ENCODE measurements at regions not wholly inside any gene's neighbourhood (a gene's known extent, or its start where the extent isn't known, plus 50 kb on each side); places are given as distances from the start of the nearest gene placed in this dataset.

DNA sequence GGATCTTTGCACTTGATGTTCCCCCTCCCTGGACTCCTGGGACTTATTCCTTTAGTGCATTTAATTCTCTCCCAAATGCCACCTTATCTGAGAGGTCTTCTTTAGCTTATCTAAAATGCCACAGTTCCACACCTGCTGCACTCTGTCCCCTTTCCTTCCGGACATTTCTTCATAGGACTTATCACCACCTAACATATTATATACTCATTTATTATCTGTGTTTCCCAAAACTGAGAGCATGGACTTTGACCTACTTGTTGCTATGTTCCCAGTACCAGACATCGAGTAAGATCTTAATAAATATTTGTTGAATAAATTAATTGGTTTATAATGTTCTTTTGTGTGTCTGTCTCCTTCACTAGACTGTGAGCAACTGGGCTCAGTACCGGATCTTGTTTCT lies 585.3 kb downstream of the INSC start (continued):
- TF ChIP-seq ZNF639 (CRISPR knock-in tag; conservative IDR thresholded peaks at IDR 0.05 in 1 of 2, IDR thresholded peaks at IDR 0.05 in 1 of 2): no peak
- no peak for TF ChIP-seq MEIS2 (IDR thresholded peaks at IDR 0.05; ENCODE audit: partially characterized antibody)
- TF ChIP-seq ZNF785 (CRISPR knock-in tag; IDR thresholded peaks at IDR 0.05): no peak
- peak; percentile 38; the same call in 1 of the 2 replicates for TF ChIP-seq KLF16 (IDR thresholded peaks at IDR 0.05)
- TF ChIP-seq ZNF280A (IDR thresholded peaks at IDR 0.05; ENCODE audit: low read depth, partially characterized antibody): no peak
- no peak for TF ChIP-seq CHD4 (IDR thresholded peaks at IDR 0.05; ENCODE audit: insufficient read depth, insufficient replicate concordance, low read depth, low read length, poor library complexity, severe bottlenecking)
- TF ChIP-seq POLR2AphosphoS5 (IDR thresholded peaks at IDR 0.05; ENCODE audit: control insufficient read depth, insufficient read depth, low read depth, low read length): peak; percentile 61; the same call in 1 of the 2 replicates
- TF ChIP-seq ATF4 (CRISPR knock-in tag; IDR thresholded peaks at IDR 0.05): no peak
- no peak for TF ChIP-seq MAFG (tag; conservative IDR thresholded peaks at IDR 0.05)
- TF ChIP-seq ZBTB43 (CRISPR knock-in tag; IDR thresholded peaks at IDR 0.05): no peak
- TF ChIP-seq TSHZ1 (CRISPR knock-in tag; IDR thresholded peaks at IDR 0.05): no peak
- TF ChIP-seq, protein P1, sequence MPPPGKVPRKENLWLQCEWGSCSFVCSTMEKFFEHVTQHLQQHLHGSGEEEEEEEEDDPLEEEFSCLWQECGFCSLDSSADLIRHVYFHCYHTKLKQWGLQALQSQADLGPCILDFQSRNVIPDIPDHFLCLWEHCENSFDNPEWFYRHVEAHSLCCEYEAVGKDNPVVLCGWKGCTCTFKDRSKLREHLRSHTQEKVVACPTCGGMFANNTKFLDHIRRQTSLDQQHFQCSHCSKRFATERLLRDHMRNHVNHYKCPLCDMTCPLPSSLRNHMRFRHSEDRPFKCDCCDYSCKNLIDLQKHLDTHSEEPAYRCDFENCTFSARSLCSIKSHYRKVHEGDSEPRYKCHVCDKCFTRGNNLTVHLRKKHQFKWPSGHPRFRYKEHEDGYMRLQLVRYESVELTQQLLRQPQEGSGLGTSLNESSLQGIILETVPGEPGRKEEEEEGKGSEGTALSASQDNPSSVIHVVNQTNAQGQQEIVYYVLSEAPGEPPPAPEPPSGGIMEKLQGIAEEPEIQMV (tag; conservative IDR thresholded peaks at IDR 0.05; ENCODE audit: low read depth): no peak
- TF ChIP-seq, protein P2, sequence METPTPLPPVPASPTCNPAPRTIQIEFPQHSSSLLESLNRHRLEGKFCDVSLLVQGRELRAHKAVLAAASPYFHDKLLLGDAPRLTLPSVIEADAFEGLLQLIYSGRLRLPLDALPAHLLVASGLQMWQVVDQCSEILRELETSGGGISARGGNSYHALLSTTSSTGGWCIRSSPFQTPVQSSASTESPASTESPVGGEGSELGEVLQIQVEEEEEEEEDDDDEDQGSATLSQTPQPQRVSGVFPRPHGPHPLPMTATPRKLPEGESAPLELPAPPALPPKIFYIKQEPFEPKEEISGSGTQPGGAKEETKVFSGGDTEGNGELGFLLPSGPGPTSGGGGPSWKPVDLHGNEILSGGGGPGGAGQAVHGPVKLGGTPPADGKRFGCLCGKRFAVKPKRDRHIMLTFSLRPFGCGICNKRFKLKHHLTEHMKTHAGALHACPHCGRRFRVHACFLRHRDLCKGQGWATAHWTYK (CRISPR knock-in tag; IDR thresholded peaks at IDR 0.05): no peak
- no peak for TF ChIP-seq COPS2 (conservative IDR thresholded peaks at IDR 0.05)
- no peak for TF ChIP-seq RBM34 (IDR thresholded peaks at IDR 0.05; ENCODE audit: borderline replicate concordance, insufficient read depth, low read length)
